A549 (cell line): ENCODE measurements at regions not wholly inside any gene's neighbourhood (a gene's known extent, or its start where the extent isn't known, plus 50 kb on each side); places are given as distances from the start of the nearest gene placed in this dataset.

Source experiments
- ATAC-seq, 2 experiments: fragments of 200-7000 bp in 1 of 2; fragments of >200 bp in 1 of 2; cut with Nextera tagmentation in 1 of 2; cut with Tn5 transposase in 1 of 2; 3 replicates each; pipeline versions ENCODE4 v1.8.0 to v1.9.1; 2018 to 2020; ENCODE audit warnings: mild to moderate bottlenecking in 1 of 2, moderate library complexity in 1 of 2
- CTCF ChIA-PET: fragments of 300-600 bp; sonication (Branson Sonifier 250); formaldehyde crosslinking; extraction: SDS; loops from one replicate; lab custom pipeline; 2021; ENCODE audit warnings: antibody characterized with exemption, inconsistent platforms; lab: Yijun Ruan, JAX
- POLR2A ChIA-PET: fragments of 350-600 bp; formaldehyde crosslinking; extraction: SDS; loops from one replicate; lab custom pipeline; 2021; ENCODE audit warnings: antibody characterized with exemption, inconsistent platforms; lab: Yijun Ruan, JAX
- DNase-seq, 2 experiments: peaks; one replicate each; pipeline versions ENCODE4 v3.0.0 to v3.0.0-alpha.2; 2011 to 2016; ENCODE audit warnings: low read depth in 1 of 2, low spot score in 1 of 2
- FAIRE-seq: peaks from 2 replicates; lab custom pipeline; 2011; peaks lifted over from hg19 to GRCh38; lab: Jason Lieb, UNC
- H3K27ac ChIP-seq, 2 experiments: fragments of >200 bp; sonication (Bioruptor Twin); formaldehyde crosslinking; 3 replicates each; pipeline ENCODE4 v1.5.1; 2016 to 2017
- H3K4me1 ChIP-seq: fragments of >200 bp; sonication (Bioruptor Twin); formaldehyde crosslinking; 3 replicates; pipeline ENCODE4 v1.6.1; 2016
- H3K4me2 ChIP-seq: fragments of >200 bp; sonication (Bioruptor Twin); formaldehyde crosslinking; 3 replicates; pipeline ENCODE4 v1.6.1; 2016
- H3K4me3 ChIP-seq: fragments of >200 bp; sonication (Bioruptor Twin); formaldehyde crosslinking; 3 replicates; pipeline ENCODE4 v1.5.1; 2016
- H3K9me3 ChIP-seq: fragments of >200 bp; sonication (Bioruptor Twin); formaldehyde crosslinking; 3 replicates; pipeline ENCODE4 v1.6.1; 2016
- CHD4 ChIP-seq: fragments of 200-600 bp; sonication (generic); IDR thresholded peaks from 2 replicates; pipeline ENCODE4 v1.6.1; 2016; ENCODE audit warnings: antibody characterized with exemption, mild to moderate bottlenecking, borderline replicate concordance
- ESRRA ChIP-seq: fragments of 150-350 bp; IDR thresholded peaks from 2 replicates; pipeline ENCODE4 v1.6.1; 2014; ENCODE audit warnings: mild to moderate bottlenecking, low read length, borderline replicate concordance
- FOSB ChIP-seq: fragments of 250-450 bp; sonication (Bioruptor Pico); IDR thresholded peaks from 2 replicates; pipeline ENCODE4 v1.5.0; 2020; ENCODE audit warnings: mild to moderate bottlenecking, moderate library complexity
- FOSL2 ChIP-seq, 2 experiments: fragments of 450-650 bp in 1 of 2; fragments of >200 bp in 1 of 2; sonication (Bioruptor Twin) in 1 of 2; formaldehyde crosslinking; IDR thresholded peaks; 2 replicates each; pipeline versions ENCODE4 v1.5.0 to v1.6.1; 2016 to 2020; ENCODE audit warnings: mild to moderate bottlenecking in 1 of 2, moderate library complexity in 1 of 2
- GATA3 ChIP-seq: IDR thresholded peaks from 2 replicates; pipeline ENCODE4 v1.6.1; 2012; ENCODE audit warnings: borderline replicate concordance
- HEYL ChIP-seq: fragments of 250-450 bp; sonication (Bioruptor Pico); IDR thresholded peaks from 2 replicates; pipeline ENCODE4 v1.8.0; 2021; ENCODE audit warnings: mild to moderate bottlenecking, moderate library complexity
- JUN ChIP-seq, 2 experiments: fragments of >200 bp; sonication (Bioruptor Twin); formaldehyde crosslinking; IDR thresholded peaks; 2 replicates in 1 of 2; 3 replicates in 1 of 2; pipeline ENCODE4 v1.6.1; 2016 to 2017
- KDM5A ChIP-seq: fragments of 200-600 bp; sonication (generic); IDR thresholded peaks from 2 replicates; pipeline ENCODE4 v1.6.1; 2016; ENCODE audit warnings: antibody characterized with exemption, mild to moderate bottlenecking
- NR3C1 ChIP-seq: fragments of >200 bp; sonication (Bioruptor Twin); formaldehyde crosslinking; IDR thresholded peaks from 3 replicates; pipeline ENCODE4 v1.6.1; 2017
- PHF8 ChIP-seq: fragments of 200-600 bp; sonication (generic); IDR thresholded peaks from 2 replicates; pipeline ENCODE4 v1.6.1; 2016; ENCODE audit warnings: low read depth, mild to moderate bottlenecking, antibody characterized with exemption, moderate library complexity, borderline replicate concordance
- RAD21 ChIP-seq, 2 experiments: fragments of >200 bp in 1 of 2; sonication (Bioruptor Twin) in 1 of 2; formaldehyde crosslinking in 1 of 2; IDR thresholded peaks in 1 of 2; conservative IDR thresholded peaks in 1 of 2; 2 replicates in 1 of 2; 3 replicates in 1 of 2; pipeline ENCODE4 v1.6.1; 2012 to 2018; ENCODE audit warnings: inconsistent platforms in 1 of 2
- RCOR1 ChIP-seq: fragments of 150-350 bp; IDR thresholded peaks from 2 replicates; pipeline ENCODE4 v1.6.1; 2014; ENCODE audit warnings: antibody characterized with exemption, low read length, low read depth
- ZC3H11A ChIP-seq: fragments of 450-650 bp; IDR thresholded peaks from 2 replicates; pipeline ENCODE4 v1.6.1; 2014; ENCODE audit warnings: antibody characterized with exemption, mild to moderate bottlenecking
- ZNF302 ChIP-seq: fragments of 250-450 bp; sonication (Bioruptor Pico); IDR thresholded peaks from 2 replicates; pipeline ENCODE4 v1.9.0; 2021; ENCODE audit warnings: inconsistent platforms, mild to moderate bottlenecking, moderate library complexity
- WGBS: methylation state at CpG from one replicate; pipeline ENCODE4 v1.1.6; 2017; ENCODE audit errors: missing lambda C conversion rate; 5-methylcytosine and 5-hydroxymethylcytosine counted together
- TF ChIP-seq, protein P1 (sequence below): fragments of >200 bp; sonication (Bioruptor Twin); formaldehyde crosslinking; IDR thresholded peaks from 3 replicates; pipeline ENCODE4 v1.6.1; 2016
- TF ChIP-seq, protein P2 (sequence below): fragments of 450-650 bp; IDR thresholded peaks from 2 replicates; pipeline ENCODE4 v1.6.1; 2014; ENCODE audit warnings: antibody characterized with exemption
- TF ChIP-seq, protein P3 (sequence below): IDR thresholded peaks from 2 replicates; pipeline ENCODE4 v1.6.1; 2012
- TF ChIP-seq, protein P4 (sequence below): fragments of >200 bp; sonication (Bioruptor Twin); formaldehyde crosslinking; IDR thresholded peaks from 2 replicates; pipeline ENCODE4 v1.6.1; 2016
- TF ChIP-seq, protein P5 (sequence below): IDR thresholded peaks from 2 replicates; pipeline ENCODE4 v1.6.1; 2012; ENCODE audit warnings: low read depth, borderline replicate concordance
- TF ChIP-seq, protein P6 (sequence below): fragments of 200-600 bp; sonication (generic); IDR thresholded peaks from 2 replicates; pipeline ENCODE4 v1.6.1; 2016; ENCODE audit warnings: antibody characterized with exemption, mild to moderate bottlenecking, moderate library complexity
- TF ChIP-seq, protein P7 (sequence below): fragments of 150-350 bp; IDR thresholded peaks from 2 replicates; pipeline ENCODE4 v1.6.1; 2014; ENCODE audit warnings: low read depth, mild to moderate bottlenecking, low read length

DNA sequence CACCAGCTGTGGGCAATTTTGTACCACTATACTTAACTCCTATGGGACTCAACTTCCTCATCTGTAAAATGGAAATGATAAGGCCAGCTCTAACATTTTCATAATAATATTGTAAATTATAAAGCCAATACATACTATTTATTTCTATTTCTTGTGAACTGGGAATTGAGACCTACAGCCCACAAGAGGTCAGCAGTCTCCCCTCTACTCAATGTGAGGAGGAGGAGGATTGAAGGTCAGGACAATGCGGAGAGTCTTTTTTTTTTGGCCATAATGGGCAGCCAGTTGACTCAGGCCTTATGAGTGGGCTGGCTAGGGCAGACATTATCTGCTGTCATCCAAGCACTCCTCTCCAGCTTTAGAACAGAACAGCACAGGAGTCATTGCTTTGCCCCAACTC is 90.5 kb downstream of the NUF2 start:
- ChIA-PET CTCF (interaction anchor here (0.7 to 2.6 kb wide), 4 partner anchors 12 to 1671 kb away, joined by 3 to 13 read pairs (median 3); no protein-coding TSS in a partner anchor), POLR2A (no interaction called here)
- DNase-seq (no peak), ATAC-seq (no peak), FAIRE-seq (no peak)
- Histone ChIP-seq H3K9me3 (no peaks in the 10 kb centered on the region), H3K4me2 (no peak overlapping the region), H3K4me1 (no peaks in the 10 kb centered on the region), H3K27ac (no peak overlapping the region), H3K4me3 (no peak overlapping the region)
- WGBS, result 90% methylated on average over 1 of the region's 1 CpG
- TF ChIP-seq ZC3H11A (no peak), FOSL2 (IDR thresholded peaks at IDR 0.05) (no peak), FOSL2 (CRISPR knock-in tag; IDR thresholded peaks at IDR 0.05) (no peak), NR3C1 (no peak), KDM5A (no peak)
- TF ChIP-seq, protein P1, sequence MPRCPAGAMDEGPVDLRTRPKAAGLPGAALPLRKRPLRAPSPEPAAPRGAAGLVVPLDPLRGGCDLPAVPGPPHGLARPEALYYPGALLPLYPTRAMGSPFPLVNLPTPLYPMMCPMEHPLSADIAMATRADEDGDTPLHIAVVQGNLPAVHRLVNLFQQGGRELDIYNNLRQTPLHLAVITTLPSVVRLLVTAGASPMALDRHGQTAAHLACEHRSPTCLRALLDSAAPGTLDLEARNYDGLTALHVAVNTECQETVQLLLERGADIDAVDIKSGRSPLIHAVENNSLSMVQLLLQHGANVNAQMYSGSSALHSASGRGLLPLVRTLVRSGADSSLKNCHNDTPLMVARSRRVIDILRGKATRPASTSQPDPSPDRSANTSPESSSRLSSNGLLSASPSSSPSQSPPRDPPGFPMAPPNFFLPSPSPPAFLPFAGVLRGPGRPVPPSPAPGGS, result no peak
- TF ChIP-seq, protein P2, sequence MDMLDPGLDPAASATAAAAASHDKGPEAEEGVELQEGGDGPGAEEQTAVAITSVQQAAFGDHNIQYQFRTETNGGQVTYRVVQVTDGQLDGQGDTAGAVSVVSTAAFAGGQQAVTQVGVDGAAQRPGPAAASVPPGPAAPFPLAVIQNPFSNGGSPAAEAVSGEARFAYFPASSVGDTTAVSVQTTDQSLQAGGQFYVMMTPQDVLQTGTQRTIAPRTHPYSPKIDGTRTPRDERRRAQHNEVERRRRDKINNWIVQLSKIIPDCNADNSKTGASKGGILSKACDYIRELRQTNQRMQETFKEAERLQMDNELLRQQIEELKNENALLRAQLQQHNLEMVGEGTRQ, result no peak

DNA sequence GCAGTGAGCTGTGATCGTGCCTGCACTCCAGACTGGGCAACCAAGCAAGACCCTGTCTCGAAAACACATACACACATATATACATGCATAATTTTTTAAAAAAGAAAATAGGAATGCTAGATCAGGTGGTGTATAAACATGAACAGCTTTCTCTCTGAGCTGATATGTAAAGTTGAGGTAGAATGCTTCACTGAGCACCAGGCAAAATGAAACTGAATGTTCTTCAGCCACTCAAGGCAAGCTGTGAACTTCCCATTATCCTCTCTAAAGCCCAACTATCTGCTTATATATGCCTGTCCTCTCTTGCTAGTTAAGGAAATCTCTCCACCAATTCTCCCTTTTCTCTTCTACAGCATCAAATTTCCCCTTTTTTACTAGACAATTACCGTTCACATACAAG is 93.0 kb downstream of the NUF2 start:
- FAIRE-seq (no peak), ATAC-seq (no peak), DNase-seq (no peak)
- Histone ChIP-seq H3K9me3 (no peaks in the 10 kb centered on the region), H3K4me3 (no peak overlapping the region), H3K27ac (no peak overlapping the region), H3K4me2 (no peak overlapping the region), H3K4me1 (no peaks in the 10 kb centered on the region)
- WGBS, result 6% methylated on average over 3 of the region's 3 CpGs
- POLR2A ChIA-PET, result no interaction called here
- TF ChIP-seq KDM5A, result no peak
- TF ChIP-seq JUN (IDR thresholded peaks at IDR 0.05), result no peak
- TF ChIP-seq RAD21 (conservative IDR thresholded peaks at IDR 0.05 in 1 of 2, IDR thresholded peaks at IDR 0.05 in 1 of 2), result no peak
- TF ChIP-seq, protein P3, sequence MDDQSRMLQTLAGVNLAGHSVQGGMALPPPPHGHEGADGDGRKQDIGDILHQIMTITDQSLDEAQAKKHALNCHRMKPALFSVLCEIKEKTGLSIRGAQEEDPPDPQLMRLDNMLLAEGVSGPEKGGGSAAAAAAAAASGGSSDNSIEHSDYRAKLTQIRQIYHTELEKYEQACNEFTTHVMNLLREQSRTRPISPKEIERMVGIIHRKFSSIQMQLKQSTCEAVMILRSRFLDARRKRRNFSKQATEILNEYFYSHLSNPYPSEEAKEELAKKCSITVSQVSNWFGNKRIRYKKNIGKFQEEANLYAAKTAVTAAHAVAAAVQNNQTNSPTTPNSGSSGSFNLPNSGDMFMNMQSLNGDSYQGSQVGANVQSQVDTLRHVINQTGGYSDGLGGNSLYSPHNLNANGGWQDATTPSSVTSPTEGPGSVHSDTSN, result no peak
- TF ChIP-seq, protein P4, sequence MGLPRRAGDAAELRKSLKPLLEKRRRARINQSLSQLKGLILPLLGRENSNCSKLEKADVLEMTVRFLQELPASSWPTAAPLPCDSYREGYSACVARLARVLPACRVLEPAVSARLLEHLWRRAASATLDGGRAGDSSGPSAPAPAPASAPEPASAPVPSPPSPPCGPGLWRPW, result no peak
- TF ChIP-seq, protein P5, sequence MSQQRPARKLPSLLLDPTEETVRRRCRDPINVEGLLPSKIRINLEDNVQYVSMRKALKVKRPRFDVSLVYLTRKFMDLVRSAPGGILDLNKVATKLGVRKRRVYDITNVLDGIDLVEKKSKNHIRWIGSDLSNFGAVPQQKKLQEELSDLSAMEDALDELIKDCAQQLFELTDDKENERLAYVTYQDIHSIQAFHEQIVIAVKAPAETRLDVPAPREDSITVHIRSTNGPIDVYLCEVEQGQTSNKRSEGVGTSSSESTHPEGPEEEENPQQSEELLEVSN, result no peak
- TF ChIP-seq FOSB (CRISPR knock-in tag), result no peak
- TF ChIP-seq PHF8, result no peak
- TF ChIP-seq ZNF302 (CRISPR knock-in tag), result no peak
- TF ChIP-seq, protein P1, result no peak
- TF ChIP-seq HEYL (CRISPR knock-in tag), result no peak
- TF ChIP-seq CHD4, result no peak
- no peak for TF ChIP-seq ESRRA
- TF ChIP-seq, protein P6, sequence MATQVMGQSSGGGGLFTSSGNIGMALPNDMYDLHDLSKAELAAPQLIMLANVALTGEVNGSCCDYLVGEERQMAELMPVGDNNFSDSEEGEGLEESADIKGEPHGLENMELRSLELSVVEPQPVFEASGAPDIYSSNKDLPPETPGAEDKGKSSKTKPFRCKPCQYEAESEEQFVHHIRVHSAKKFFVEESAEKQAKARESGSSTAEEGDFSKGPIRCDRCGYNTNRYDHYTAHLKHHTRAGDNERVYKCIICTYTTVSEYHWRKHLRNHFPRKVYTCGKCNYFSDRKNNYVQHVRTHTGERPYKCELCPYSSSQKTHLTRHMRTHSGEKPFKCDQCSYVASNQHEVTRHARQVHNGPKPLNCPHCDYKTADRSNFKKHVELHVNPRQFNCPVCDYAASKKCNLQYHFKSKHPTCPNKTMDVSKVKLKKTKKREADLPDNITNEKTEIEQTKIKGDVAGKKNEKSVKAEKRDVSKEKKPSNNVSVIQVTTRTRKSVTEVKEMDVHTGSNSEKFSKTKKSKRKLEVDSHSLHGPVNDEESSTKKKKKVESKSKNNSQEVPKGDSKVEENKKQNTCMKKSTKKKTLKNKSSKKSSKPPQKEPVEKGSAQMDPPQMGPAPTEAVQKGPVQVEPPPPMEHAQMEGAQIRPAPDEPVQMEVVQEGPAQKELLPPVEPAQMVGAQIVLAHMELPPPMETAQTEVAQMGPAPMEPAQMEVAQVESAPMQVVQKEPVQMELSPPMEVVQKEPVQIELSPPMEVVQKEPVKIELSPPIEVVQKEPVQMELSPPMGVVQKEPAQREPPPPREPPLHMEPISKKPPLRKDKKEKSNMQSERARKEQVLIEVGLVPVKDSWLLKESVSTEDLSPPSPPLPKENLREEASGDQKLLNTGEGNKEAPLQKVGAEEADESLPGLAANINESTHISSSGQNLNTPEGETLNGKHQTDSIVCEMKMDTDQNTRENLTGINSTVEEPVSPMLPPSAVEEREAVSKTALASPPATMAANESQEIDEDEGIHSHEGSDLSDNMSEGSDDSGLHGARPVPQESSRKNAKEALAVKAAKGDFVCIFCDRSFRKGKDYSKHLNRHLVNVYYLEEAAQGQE, result no peak
- no peak for TF ChIP-seq GATA3
- TF ChIP-seq RCOR1, result no peak
- TF ChIP-seq, protein P7, sequence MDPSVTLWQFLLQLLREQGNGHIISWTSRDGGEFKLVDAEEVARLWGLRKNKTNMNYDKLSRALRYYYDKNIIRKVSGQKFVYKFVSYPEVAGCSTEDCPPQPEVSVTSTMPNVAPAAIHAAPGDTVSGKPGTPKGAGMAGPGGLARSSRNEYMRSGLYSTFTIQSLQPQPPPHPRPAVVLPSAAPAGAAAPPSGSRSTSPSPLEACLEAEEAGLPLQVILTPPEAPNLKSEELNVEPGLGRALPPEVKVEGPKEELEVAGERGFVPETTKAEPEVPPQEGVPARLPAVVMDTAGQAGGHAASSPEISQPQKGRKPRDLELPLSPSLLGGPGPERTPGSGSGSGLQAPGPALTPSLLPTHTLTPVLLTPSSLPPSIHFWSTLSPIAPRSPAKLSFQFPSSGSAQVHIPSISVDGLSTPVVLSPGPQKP, result no peak
- CTCF ChIA-PET, result no interaction called here
